Occipital lobe (tissue), 1 donor: ENCODE measurements at regions not wholly inside any gene's neighbourhood (a gene's known extent, or its start where the extent isn't known, plus 50 kb on each side); places are given as distances from the start of the nearest gene placed in this dataset.
"Not testable (repeated sequence)": the region's sequence is repeated elsewhere in the genome, so short reads cannot be mapped to it uniquely, and the experiment has no call there.

Source experiments
- DNase-seq: peaks from one replicate; lab custom pipeline; 2025; lab: John Stamatoyannopoulos, UW

GRCh38 chr4:159736411-159736810, 633.5 kb downstream of the RAPGEF2 start:
- no peak for DNase-seq

- no peak for DNase-seq
Measured at GRCh38 chr4:159743971-159744370, 641.1 kb downstream of the RAPGEF2 start.

- no peak for DNase-seq
Measured at GRCh38 chr4:159747983-159748382, 645.1 kb downstream of the RAPGEF2 start.

- DNase-seq, result no peak
Measured at GRCh38 chr4:159748834-159749444, 646.1 kb downstream of the RAPGEF2 start.

GRCh38 chr4:159757499-159757898, 654.6 kb downstream of the RAPGEF2 start:
- DNase-seq, result no peak

GRCh38 chr4:159758061-159758460, 655.2 kb downstream of the RAPGEF2 start:
- no peak for DNase-seq

- no peak for DNase-seq
Measured at GRCh38 chr4:159762672-159763071, 659.8 kb downstream of the RAPGEF2 start.

GRCh38 chr4:159764343-159764952, 661.6 kb downstream of the RAPGEF2 start:
- DNase-seq, result no peak

- no peak for DNase-seq
Measured at GRCh38 chr4:159765382-159765781, 662.5 kb downstream of the RAPGEF2 start.

- DNase-seq, result no peak
Measured at GRCh38 chr4:159766241-159766640, 663.4 kb downstream of the RAPGEF2 start.

GRCh38 chr4:159767406-159767805, 664.5 kb downstream of the RAPGEF2 start:
- no peak for DNase-seq

- DNase-seq, result no peak
Measured at GRCh38 chr4:159768016-159768415, 665.1 kb downstream of the RAPGEF2 start.

- DNase-seq, result no peak
Measured at GRCh38 chr4:159770401-159770800, 667.5 kb downstream of the RAPGEF2 start.

- DNase-seq, result no peak
Measured at GRCh38 chr4:159770969-159771368, 668.1 kb downstream of the RAPGEF2 start.

GRCh38 chr4:159776961-159777360, 674.1 kb downstream of the RAPGEF2 start:
- DNase-seq, result no peak

GRCh38 chr4:159777689-159778088, 674.8 kb downstream of the RAPGEF2 start:
- no peak for DNase-seq

GRCh38 chr4:159778298-159778697, 675.4 kb downstream of the RAPGEF2 start:
- no peak for DNase-seq

GRCh38 chr4:159779716-159780115, 676.8 kb downstream of the RAPGEF2 start:
- DNase-seq, result no peak

GRCh38 chr4:159780196-159780922, 677.5 kb downstream of the RAPGEF2 start:
- no peak for DNase-seq

- no peak for DNase-seq
Measured at GRCh38 chr4:159787901-159788300, 685.0 kb downstream of the RAPGEF2 start.

GRCh38 chr4:159791334-159791733, 688.5 kb downstream of the RAPGEF2 start:
- no peak for DNase-seq

GRCh38 chr4:159804592-159804991, 701.7 kb downstream of the RAPGEF2 start:
- not testable (repeated sequence) for DNase-seq

- DNase-seq, result no peak
Measured at GRCh38 chr4:159823743-159824142, 720.9 kb downstream of the RAPGEF2 start.
